Progenitor cell of endocrine pancreas (in vitro differentiated cells): ENCODE measurements at regions not wholly inside any gene's neighbourhood (a gene's known extent, or its start where the extent isn't known, plus 50 kb on each side); places are given as distances from the start of the nearest gene placed in this dataset.

Experiments used
- DNase-seq: peaks from one replicate; pipeline ENCODE4 v3.0.0; 2021; ENCODE audit warnings: low spot score; ENCODE audit not compliant: unreplicated experiment
- H3K27ac Mint-ChIP-seq: 2 replicates; pipeline ENCODE4 v1.8.0; 2021; ENCODE audit warnings: mild to moderate bottlenecking, moderate library complexity, mixed read lengths
- H3K27me3 Mint-ChIP-seq: 2 replicates; pipeline ENCODE4 v1.8.0; 2021; ENCODE audit warnings: mixed read lengths
- H3K36me3 Mint-ChIP-seq: 2 replicates; pipeline ENCODE4 v1.8.0; 2022; ENCODE audit warnings: mixed read lengths; ENCODE audit not compliant: insufficient read depth
- H3K4me1 Mint-ChIP-seq: 2 replicates; pipeline ENCODE4 v1.8.0; 2021; ENCODE audit warnings: low read depth, mixed read lengths
- H3K4me3 Mint-ChIP-seq: 2 replicates; pipeline ENCODE4 v1.8.0; 2021; ENCODE audit warnings: low read depth, mild to moderate bottlenecking, moderate library complexity, mixed read lengths
- H3K9me3 Mint-ChIP-seq: 2 replicates; pipeline ENCODE4 v1.8.0; 2021; ENCODE audit warnings: low read depth, mixed read lengths
- CTCF ChIP-seq: fragments of 200-600 bp; sonication (generic); IDR thresholded peaks from one replicate; pipeline ENCODE4 v1.5.0; 2021; ENCODE audit warnings: antibody characterized with exemption, mild to moderate bottlenecking; ENCODE audit not compliant: unreplicated experiment

GRCh38 chr16:64717871-64718270 is 404.0 kb downstream of the CDH11 start:
- no peak for TF ChIP-seq CTCF
- Mint-ChIP-seq H3K27ac (no peak overlapping the region), H3K27me3 (peaks cover 2% of the 10 kb centered on the region), H3K4me3 (no peak overlapping the region), H3K4me1 (peaks cover 1% of the 10 kb centered on the region), H3K36me3 (no peaks in the 10 kb centered on the region), H3K9me3 (no peaks in the 10 kb centered on the region)
- no peak for DNase-seq

GRCh38 chr16:64715624-64716023 is 406.2 kb downstream of the CDH11 start:
- Mint-ChIP-seq H3K4me1 (peaks cover 3% of the 10 kb centered on the region), H3K27me3 (peaks cover 2% of the 10 kb centered on the region), H3K4me3 (no peak overlapping the region), H3K36me3 (no peaks in the 10 kb centered on the region), H3K9me3 (no peaks in the 10 kb centered on the region), H3K27ac (no peak overlapping the region)
- no peak for TF ChIP-seq CTCF
- no peak for DNase-seq

GRCh38 chr16:64712026-64712425 is 409.8 kb downstream of the CDH11 start:
- Mint-ChIP-seq H3K27me3 (peaks cover 6% of the 10 kb centered on the region), H3K9me3 (no peaks in the 10 kb centered on the region), H3K4me1 (peaks cover 3% of the 10 kb centered on the region), H3K4me3 (no peak overlapping the region), H3K36me3 (no peaks in the 10 kb centered on the region), H3K27ac (no peak overlapping the region)
- no peak for DNase-seq
- no peak for TF ChIP-seq CTCF

GRCh38 chr16:64711596-64711995 is 410.3 kb downstream of the CDH11 start:
- Mint-ChIP-seq H3K36me3 (no peaks in the 10 kb centered on the region), H3K9me3 (no peaks in the 10 kb centered on the region)

GRCh38 chr16:64711026-64711425 is 410.8 kb downstream of the CDH11 start:
- DNase-seq: no peak
- H3K36me3 Mint-ChIP-seq: no peaks in the 10 kb centered on the region
- no peak overlapping the region for H3K4me3 Mint-ChIP-seq
- H3K27me3 Mint-ChIP-seq: peaks cover 3% of the 10 kb centered on the region
- peaks cover 3% of the 10 kb centered on the region for H3K4me1 Mint-ChIP-seq
- no peak overlapping the region for H3K27ac Mint-ChIP-seq
- TF ChIP-seq CTCF: no peak
- no peaks in the 10 kb centered on the region for H3K9me3 Mint-ChIP-seq

More at GRCh38 chr16:64711596-64711995, 410.3 kb downstream of the CDH11 start:
- Mint-ChIP-seq H3K27me3 (peaks cover 6% of the 10 kb centered on the region), H3K4me3 (no peak overlapping the region), H3K27ac (no peak overlapping the region), H3K4me1 (peaks cover 3% of the 10 kb centered on the region)
- DNase-seq: no peak
- TF ChIP-seq CTCF: no peak
